IPS-NIHi7 (cell line): ENCODE measurements at regions not wholly inside any gene's neighbourhood (a gene's known extent, or its start where the extent isn't known, plus 50 kb on each side); places are given as distances from the start of the nearest gene placed in this dataset.
"Not testable (repeated sequence)": the region's sequence is repeated elsewhere in the genome, so short reads cannot be mapped to it uniquely, and the experiment has no call there.

ENCODE experiments used
- DNase-seq: peaks from one replicate; pipeline ENCODE4 v3.0.0; 2012; ENCODE audit warnings: mixed read lengths; ENCODE audit errors: extremely low spot score

- no peak for DNase-seq
Measured at GRCh38 chr3:78086150-78086549, 1046.3 kb downstream of the ROBO2 start.

- no peak for DNase-seq
Measured at GRCh38 chr3:78087134-78087533, 1047.2 kb downstream of the ROBO2 start.

- DNase-seq = no peak
Measured at GRCh38 chr3:78088006-78088405, 1048.1 kb downstream of the ROBO2 start.

GRCh38 chr3:78090382-78090781 lies 1050.5 kb downstream of the ROBO2 start:
- no peak for DNase-seq

- DNase-seq = no peak
Measured at GRCh38 chr3:78091478-78092119, 1051.7 kb downstream of the ROBO2 start.

GRCh38 chr3:78092574-78092973 lies 1052.7 kb downstream of the ROBO2 start:
- not testable (repeated sequence) for DNase-seq

- no peak for DNase-seq
Measured at GRCh38 chr3:78096488-78097255, 1056.8 kb downstream of the ROBO2 start.

GRCh38 chr3:78098367-78098766 lies 1058.5 kb downstream of the ROBO2 start:
- DNase-seq = no peak

- DNase-seq = no peak
Measured at GRCh38 chr3:78101384-78101783, 1061.5 kb downstream of the ROBO2 start.

- DNase-seq = not testable (repeated sequence)
Measured at GRCh38 chr3:78108269-78108961, 1068.5 kb downstream of the ROBO2 start.

GRCh38 chr3:78112291-78113010 lies 1072.6 kb downstream of the ROBO2 start:
- no peak for DNase-seq

- no peak for DNase-seq
Measured at GRCh38 chr3:78115983-78116382, 1076.1 kb downstream of the ROBO2 start.

- DNase-seq = no peak
Measured at GRCh38 chr3:78116874-78117273, 1077.0 kb downstream of the ROBO2 start.

GRCh38 chr3:78123058-78123457 lies 1083.2 kb downstream of the ROBO2 start:
- no peak for DNase-seq

- DNase-seq = no peak
Measured at GRCh38 chr3:78129707-78130106, 1089.8 kb downstream of the ROBO2 start.

- no peak for DNase-seq
Measured at GRCh38 chr3:78130741-78131290, 1090.9 kb downstream of the ROBO2 start.

- no peak for DNase-seq
Measured at GRCh38 chr3:78134496-78134895, 1094.6 kb downstream of the ROBO2 start.

GRCh38 chr3:78139166-78139565 lies 1099.3 kb downstream of the ROBO2 start:
- no peak for DNase-seq

GRCh38 chr3:78140274-78140673 lies 1100.4 kb downstream of the ROBO2 start:
- no peak for DNase-seq

- DNase-seq = no peak
Measured at GRCh38 chr3:78140866-78141265, 1101.0 kb downstream of the ROBO2 start.

- no peak for DNase-seq
Measured at GRCh38 chr3:78141269-78141668, 1101.4 kb downstream of the ROBO2 start.

GRCh38 chr3:78143000-78143399 lies 1103.1 kb downstream of the ROBO2 start:
- no peak for DNase-seq
